ENCODE measurements at regions not wholly inside any gene's neighbourhood (a gene's known extent, or its start where the extent isn't known, plus 50 kb on each side); places are given as distances from the start of the nearest gene placed in this dataset.

GRCh38 chr6:97586344-97586743, 303.3 kb upstream of the MMS22L start:
- H3K4me1 Mint-ChIP-seq (ENCODE audit: unreplicated experiment): no peaks in the 10 kb centered on the region

GRCh38 chr6:97591955-97592354, 308.9 kb upstream of the MMS22L start:
- DNase-seq (ENCODE audit: extremely low spot score, unreplicated experiment): no peak
- TF ChIP-seq CTCF (conservative IDR thresholded peaks at IDR 0.05): no peak

More at GRCh38 chr6:97586344-97586743, 303.3 kb upstream of the MMS22L start:
- TF ChIP-seq CTCF (conservative IDR thresholded peaks at IDR 0.05): peak; percentile 43
- H3K4me3 Mint-ChIP-seq: no peak overlapping the region
- no peaks in the 10 kb centered on the region for H3K36me3 Mint-ChIP-seq
- no peaks in the 10 kb centered on the region for H3K27me3 Mint-ChIP-seq
- H3K9me3 Mint-ChIP-seq: no peaks in the 10 kb centered on the region
- no peak for DNase-seq (ENCODE audit: extremely low spot score, unreplicated experiment)
- H3K27ac Mint-ChIP-seq: no peak overlapping the region

GRCh38 chr6:97594844-97595243, 311.8 kb upstream of the MMS22L start:
- no peaks in the 10 kb centered on the region for H3K9me3 Mint-ChIP-seq
- H3K27me3 Mint-ChIP-seq: no peaks in the 10 kb centered on the region
- DNase-seq (ENCODE audit: extremely low spot score, unreplicated experiment): no peak
- H3K4me3 Mint-ChIP-seq: no peak overlapping the region
- no peaks in the 10 kb centered on the region for H3K4me1 Mint-ChIP-seq (ENCODE audit: unreplicated experiment)
- TF ChIP-seq CTCF (conservative IDR thresholded peaks at IDR 0.05): no peak
- no peaks in the 10 kb centered on the region for H3K36me3 Mint-ChIP-seq
- no peak overlapping the region for H3K27ac Mint-ChIP-seq

More at GRCh38 chr6:97591955-97592354, 308.9 kb upstream of the MMS22L start:
- no peaks in the 10 kb centered on the region for H3K4me1 Mint-ChIP-seq (ENCODE audit: unreplicated experiment)
- no peaks in the 10 kb centered on the region for H3K27me3 Mint-ChIP-seq
- no peak overlapping the region for H3K4me3 Mint-ChIP-seq
- H3K9me3 Mint-ChIP-seq: no peaks in the 10 kb centered on the region
- no peak overlapping the region for H3K27ac Mint-ChIP-seq
- H3K36me3 Mint-ChIP-seq: no peaks in the 10 kb centered on the region

- H3K36me3 Mint-ChIP-seq: no peaks in the 10 kb centered on the region
- no peak for DNase-seq (ENCODE audit: extremely low spot score, unreplicated experiment)
- no peaks in the 10 kb centered on the region for H3K9me3 Mint-ChIP-seq
- H3K4me3 Mint-ChIP-seq: no peak overlapping the region
- TF ChIP-seq CTCF (conservative IDR thresholded peaks at IDR 0.05): no peak
- H3K27me3 Mint-ChIP-seq: no peaks in the 10 kb centered on the region
- H3K4me1 Mint-ChIP-seq (ENCODE audit: unreplicated experiment): no peaks in the 10 kb centered on the region
- H3K27ac Mint-ChIP-seq: no peak overlapping the region
Observed at GRCh38 chr6:97621111-97621510, 338.1 kb upstream of the MMS22L start.

- no peak for TF ChIP-seq CTCF (conservative IDR thresholded peaks at IDR 0.05)
- H3K36me3 Mint-ChIP-seq: no peaks in the 10 kb centered on the region
- H3K9me3 Mint-ChIP-seq: no peaks in the 10 kb centered on the region
- H3K27ac Mint-ChIP-seq: no peak overlapping the region
- peak overlapping the region; percentile 21 for H3K4me3 Mint-ChIP-seq
- no peaks in the 10 kb centered on the region for H3K27me3 Mint-ChIP-seq
- no peak for DNase-seq (ENCODE audit: extremely low spot score, unreplicated experiment)
- peaks cover 11% of the 10 kb centered on the region for H3K4me1 Mint-ChIP-seq (ENCODE audit: unreplicated experiment)
Observed at GRCh38 chr6:97626671-97627441, 343.8 kb upstream of the MMS22L start.

Data from type B pancreatic cell (in vitro differentiated cells).